K562 (cell line): ENCODE measurements at regions not wholly inside any gene's neighbourhood (a gene's known extent, or its start where the extent isn't known, plus 50 kb on each side); places are given as distances from the start of the nearest gene placed in this dataset.

ENCODE experiments used
- ATF7 ChIP-seq: fragments of 450-650 bp; IDR thresholded peaks from 2 replicates; pipeline ENCODE4 v1.7.1; 2014; ENCODE audit warnings: mild to moderate bottlenecking, moderate library complexity
- CTCF ChIP-seq, 3 experiments: IDR thresholded peaks in 2 of 3; conservative IDR thresholded peaks in 1 of 3; 2 replicates each; pipeline ENCODE4 v1.5.1; 2011 to 2012; ENCODE audit warnings: low read length in 3 of 3, mild to moderate bottlenecking in 3 of 3, control low read depth in 2 of 3, improper control_type of control experiment in 1 of 3, inconsistent platforms in 1 of 3, low read depth in 1 of 3, mixed read lengths in 1 of 3, moderate library complexity in 1 of 3; ENCODE audit not compliant: insufficient read depth in 2 of 3
- EZH2 ChIP-seq: IDR thresholded peaks from 2 replicates; pipeline ENCODE4 v1.6.1; 2012; ENCODE audit warnings: low read depth, mild to moderate bottlenecking, inconsistent platforms, low read length, borderline replicate concordance
- FOSL1 ChIP-seq: fragments of 200-800 bp; sonication (Bioruptor generic); conservative IDR thresholded peaks from 2 replicates; pipeline ENCODE4 v1.6.1; 2016; ENCODE audit warnings: missing genetic modification characterization, missing compliant biosample characterization
- HMBOX1 ChIP-seq: sonication (generic); IDR thresholded peaks from 2 replicates; pipeline ENCODE4 v1.6.1; 2016
- LARP7 ChIP-seq: fragments of 450-650 bp; IDR thresholded peaks from 2 replicates; pipeline ENCODE4 v1.6.1; 2016
- MAZ ChIP-seq, 2 experiments: fragments of 450-650 bp in 1 of 2; sonication (generic) in 1 of 2; formaldehyde crosslinking; IDR thresholded peaks in 1 of 2; conservative IDR thresholded peaks in 1 of 2; 2 replicates each; pipeline versions ENCODE4 v1.4.0 to v1.5.0; 2020; ENCODE audit warnings: mild to moderate bottlenecking in 1 of 2, missing genetic modification reagents in 1 of 2
- NCOA4 ChIP-seq: fragments of 450-650 bp; IDR thresholded peaks from 2 replicates; pipeline ENCODE4 v1.6.1; 2018; ENCODE audit warnings: mild to moderate bottlenecking; ENCODE audit not compliant: partially characterized antibody
- POU5F1 ChIP-seq: fragments of 150-350 bp; IDR thresholded peaks from 2 replicates; pipeline ENCODE4 v1.6.1; 2014; ENCODE audit warnings: borderline replicate concordance, low read length, low read depth, mild to moderate bottlenecking; ENCODE audit not compliant: partially characterized antibody
- REST ChIP-seq, 2 experiments: fragments of 450-650 bp; formaldehyde crosslinking in 1 of 2; IDR thresholded peaks; 2 replicates each; pipeline versions ENCODE4 v1.4.0 to v1.6.1; 2014 to 2020; ENCODE audit warnings: mild to moderate bottlenecking in 2 of 2, borderline replicate concordance in 1 of 2, low read depth in 1 of 2
- RFX5 ChIP-seq: IDR thresholded peaks from 2 replicates; pipeline ENCODE4 v1.6.1; 2011; ENCODE audit warnings: low read depth, mild to moderate bottlenecking, improper control_type of control experiment, low read length
- ZBTB8A ChIP-seq: fragments of 450-650 bp; IDR thresholded peaks from 2 replicates; pipeline ENCODE4 v1.6.1; 2018; ENCODE audit warnings: mild to moderate bottlenecking, moderate library complexity; ENCODE audit not compliant: partially characterized antibody
- ZNF274 ChIP-seq: IDR thresholded peaks from 2 replicates; pipeline ENCODE4 v1.6.1; 2011; ENCODE audit warnings: low read depth, mild to moderate bottlenecking, low read length, moderate library complexity, borderline replicate concordance

GRCh38 chr1:30562559-30562958 is 160.8 kb downstream of the MATN1 start:
- TF ChIP-seq HMBOX1 (no peak), RFX5 (no peak), ZNF274 (no peak), LARP7 (no peak), ATF7 (no peak), REST (IDR thresholded peaks at IDR 0.05; ENCODE audit: borderline replicate concordance) (no peak), REST (CRISPR knock-in tag; IDR thresholded peaks at IDR 0.05; ENCODE audit: low read depth) (no peak), FOSL1 (no peak), EZH2 (no peak), POU5F1 (no peak), CTCF (IDR thresholded peaks at IDR 0.05 in 2 of 3, conservative IDR thresholded peaks at IDR 0.05 in 1 of 3; ENCODE audit: insufficient read depth in 2 of 3, low read depth in 1 of 3, low read length in 3 of 3) (no peak), ZBTB8A (no peak), MAZ (CRISPR knock-in tag; conservative IDR thresholded peaks at IDR 0.05 in 1 of 2, IDR thresholded peaks at IDR 0.05 in 1 of 2) (no peak), NCOA4 (no peak)
